Activated CD4-positive, alpha-beta T cell treated with anti-CD3 and anti-CD28 coated beads, Interleukin-2, amount 50 U/mL, for 16 hours (primary cell): ENCODE measurements at regions not wholly inside any gene's neighbourhood (a gene's known extent, or its start where the extent isn't known, plus 50 kb on each side); places are given as distances from the start of the nearest gene placed in this dataset.

Experiments
- DNase-seq: peaks from one replicate; pipeline ENCODE4 v3.0.0-alpha.2; 2020

DNA sequence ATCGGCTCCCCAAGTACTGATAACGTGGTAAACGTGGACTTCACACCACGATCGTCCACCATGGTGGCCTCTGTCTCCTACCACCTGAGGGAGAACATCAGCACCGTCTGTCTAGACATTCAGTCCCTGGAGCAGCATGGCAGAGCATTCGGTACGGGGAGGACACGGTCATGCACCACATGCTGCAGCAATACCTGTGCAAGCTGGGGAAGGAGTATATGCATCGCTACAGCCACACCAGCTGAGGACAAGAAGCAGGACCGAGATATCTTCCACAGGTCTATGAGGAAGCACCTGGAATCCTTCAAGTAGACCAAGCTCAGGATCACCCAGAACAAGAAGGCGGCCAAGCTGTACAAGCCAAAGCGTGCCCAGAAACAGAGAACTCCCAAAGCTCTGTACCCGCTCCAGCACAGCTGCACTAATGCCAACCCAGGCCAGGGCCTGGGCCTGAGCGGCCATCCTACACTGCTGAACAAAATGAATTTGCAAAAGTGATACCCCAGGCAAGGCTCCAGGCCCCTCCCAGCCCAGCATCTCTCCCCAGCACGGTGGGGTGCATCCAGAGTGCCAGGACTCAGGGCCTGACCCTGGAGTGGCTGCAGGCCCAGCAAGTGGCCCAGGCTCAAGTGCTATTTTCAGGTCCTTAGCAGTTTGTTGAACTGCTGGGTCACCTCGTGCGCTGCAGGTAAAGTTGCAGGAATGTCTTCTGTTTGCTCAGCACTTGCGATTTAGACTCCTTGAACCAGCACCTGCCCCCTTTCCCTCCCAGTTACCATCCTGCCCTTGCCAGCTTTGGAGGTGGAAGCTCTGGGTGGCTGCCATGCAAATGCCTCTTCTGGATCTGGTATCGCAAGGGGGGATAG, 119.3 kb upstream of the SERPIND1 start:
- no peak for DNase-seq

DNA sequence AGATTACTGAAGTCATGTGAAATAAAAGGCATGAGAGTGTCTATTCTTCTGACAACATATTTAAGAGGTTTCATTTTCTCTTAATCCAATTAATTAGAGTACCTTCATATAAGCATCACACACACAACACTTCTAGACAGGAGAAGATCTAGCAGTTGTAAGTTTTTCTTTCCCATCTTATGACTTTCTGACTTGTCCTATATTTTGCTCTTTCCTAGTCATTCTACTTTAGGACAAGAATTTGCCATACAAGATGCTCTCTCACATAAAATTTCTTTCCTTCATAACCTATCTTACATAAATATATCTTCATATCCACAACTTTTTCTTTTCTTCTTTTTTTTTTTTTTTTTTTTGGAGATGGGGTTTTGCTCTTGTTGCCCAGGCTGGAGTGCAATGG, 118.3 kb upstream of the SERPIND1 start:
- DNase-seq = no peak

DNA sequence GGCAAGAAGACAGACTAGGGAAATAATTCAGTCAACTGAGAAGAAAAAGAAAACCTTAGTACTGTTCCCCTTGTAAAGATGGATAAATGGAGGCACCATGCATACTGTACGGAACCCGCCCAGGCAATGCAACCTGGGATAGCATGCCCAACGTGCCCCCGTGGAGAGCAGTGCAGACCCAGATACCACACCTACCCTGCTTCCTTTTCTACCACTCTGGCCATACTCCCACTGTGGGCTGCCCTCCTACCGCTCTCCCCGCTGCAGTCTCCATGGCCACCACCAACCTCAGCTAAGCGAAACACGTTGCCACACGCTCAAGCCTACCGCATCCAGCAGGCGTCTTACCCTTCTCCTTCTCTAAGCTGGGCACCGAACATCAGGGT, 117.4 kb upstream of the SERPIND1 start:
- DNase-seq = no peak

DNA sequence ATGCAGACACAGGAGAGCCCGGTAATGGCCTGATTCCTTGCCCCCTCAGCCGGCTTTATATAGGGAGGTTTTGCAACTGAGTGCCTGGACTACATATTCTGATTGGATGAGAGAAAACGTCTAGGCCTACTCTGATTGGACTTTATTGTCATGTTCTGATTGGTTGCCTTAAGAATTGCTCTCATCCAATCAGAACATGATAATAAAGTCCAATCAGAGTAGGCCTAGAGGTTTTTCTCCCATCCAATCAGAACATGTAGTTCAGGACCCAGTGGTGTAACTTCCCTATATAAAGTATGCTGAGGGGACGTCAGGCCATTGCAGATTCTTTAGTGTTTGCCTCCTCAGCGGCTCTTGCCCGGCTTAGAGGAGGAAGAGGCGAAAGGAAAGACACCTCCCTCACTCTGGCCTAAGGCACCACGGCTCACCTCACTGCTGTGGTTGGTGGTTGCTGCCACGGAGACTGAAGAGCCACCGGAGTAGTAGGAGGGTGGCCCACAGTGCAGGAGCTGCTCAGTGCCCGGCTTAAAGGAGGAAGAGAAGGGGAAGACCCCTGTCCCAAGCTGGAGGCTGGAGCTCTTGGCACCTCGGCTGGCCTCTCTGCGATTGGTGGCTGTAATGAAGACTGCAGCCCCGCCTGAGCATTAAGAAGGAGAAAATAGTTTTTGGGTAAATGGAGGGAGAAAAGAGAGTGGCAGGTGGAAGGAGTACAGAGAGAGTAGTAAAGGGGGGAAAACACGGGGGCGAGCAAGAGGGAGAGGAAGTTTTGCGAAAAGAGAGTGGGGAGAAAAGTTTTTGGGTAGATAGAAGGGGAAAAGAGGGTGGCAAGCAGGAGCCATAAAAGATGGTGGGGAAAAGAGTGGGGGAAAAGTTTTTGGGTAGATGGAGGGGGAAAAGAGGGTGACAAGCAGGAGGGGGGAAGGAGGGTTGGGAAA, 116.7 kb upstream of the SERPIND1 start:
- DNase-seq = no peak
